ENCODE measurements at regions not wholly inside any gene's neighbourhood (a gene's known extent, or its start where the extent isn't known, plus 50 kb on each side); places are given as distances from the start of the nearest gene placed in this dataset.

GRCh38 chr11:19519912-19520641 lies 192.6 kb upstream of the NAV2 start:
- DNase-seq (ENCODE audit: low read depth in 2 of 2): no peak

- no peak for DNase-seq (ENCODE audit: low read depth in 2 of 2)
Measured at GRCh38 chr11:19519353-19519752, 193.3 kb upstream of the NAV2 start.

DNA sequence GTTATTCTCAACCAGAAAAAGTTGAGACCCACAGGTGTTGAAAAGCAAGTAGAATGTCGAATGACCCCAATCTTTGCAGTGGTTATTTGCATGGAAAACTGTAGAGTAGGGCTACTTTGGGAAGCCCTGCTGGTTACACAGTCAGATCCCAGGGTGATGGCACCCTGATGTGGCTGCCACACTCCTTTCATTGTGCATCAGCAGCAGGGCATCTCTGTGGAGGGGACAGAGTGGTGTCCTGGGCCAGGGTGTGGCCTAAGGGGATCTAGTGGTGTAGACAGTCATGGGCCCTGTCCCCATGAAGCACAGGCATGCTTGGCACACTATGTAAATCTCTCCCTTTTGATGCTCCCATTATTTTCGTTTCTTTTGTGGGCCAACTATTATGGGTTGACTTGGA lies 199.4 kb upstream of the NAV2 start:
- no peak for DNase-seq (ENCODE audit: low read depth in 2 of 2)

GRCh38 chr11:19512618-19513017 lies 200.0 kb upstream of the NAV2 start:
- no peak for DNase-seq (ENCODE audit: low read depth in 2 of 2)

DNA sequence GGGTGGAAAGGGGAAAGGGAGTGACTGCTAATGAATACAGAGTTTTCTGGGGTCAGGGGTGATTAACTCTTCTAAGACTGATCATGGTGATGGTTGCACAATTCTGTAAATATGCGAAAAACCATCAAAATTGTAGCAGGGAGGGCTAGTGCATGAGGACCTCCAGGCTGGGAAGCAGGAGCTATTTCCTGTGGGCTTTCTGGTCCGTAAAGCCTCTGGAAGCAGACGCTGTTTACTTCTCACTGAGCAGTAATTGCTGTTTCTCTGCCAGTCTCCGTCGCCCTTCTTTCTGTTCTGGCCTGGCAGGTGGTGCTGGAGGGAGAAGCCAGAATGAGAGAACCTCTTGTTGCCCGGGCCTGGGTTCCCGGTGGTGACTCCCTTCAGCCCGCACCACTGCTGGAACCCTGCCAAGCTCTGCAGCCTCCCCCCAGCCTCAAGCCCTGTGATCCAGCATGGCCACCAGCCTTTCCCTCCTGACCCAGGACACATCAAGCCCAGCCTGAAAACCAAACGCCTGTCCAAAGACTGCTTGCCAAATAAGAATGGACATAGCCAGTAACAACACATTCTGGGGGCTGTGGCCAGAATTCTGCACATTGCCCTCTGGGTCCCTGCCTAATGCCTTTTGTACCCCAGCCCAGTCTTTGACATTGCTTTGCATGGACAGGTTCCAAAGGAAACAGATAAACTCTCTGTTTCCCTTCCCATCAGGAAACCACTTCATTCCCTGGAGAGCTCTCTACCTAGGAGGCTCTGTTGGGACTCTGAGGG lies 201.0 kb upstream of the NAV2 start:
- DNase-seq (ENCODE audit: low read depth in 2 of 2): no peak

GRCh38 chr11:19511066-19511412 lies 201.6 kb upstream of the NAV2 start:
- no peak for DNase-seq (ENCODE audit: low read depth in 2 of 2)

GRCh38 chr11:19510468-19510867 lies 202.2 kb upstream of the NAV2 start:
- DNase-seq (ENCODE audit: low read depth in 2 of 2): no peak

DNA sequence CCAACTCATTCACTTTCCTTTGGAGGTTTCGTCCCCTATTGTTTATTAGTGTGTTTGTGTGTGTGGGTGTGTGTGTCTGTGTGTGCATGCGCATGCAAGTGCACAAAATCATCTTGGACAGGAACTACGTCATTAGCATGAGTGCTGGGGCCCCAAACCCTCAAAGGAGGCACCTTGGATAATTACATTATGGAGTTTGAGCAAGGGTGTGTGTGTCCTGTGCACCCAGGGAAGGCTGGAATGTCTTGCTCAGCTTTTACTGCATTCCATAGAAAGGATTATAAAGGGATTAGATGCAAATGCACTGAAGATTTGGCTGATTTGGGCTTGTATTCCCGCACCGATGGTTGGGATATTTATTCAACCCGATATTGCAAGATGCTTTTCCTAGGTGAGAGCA lies 203.4 kb upstream of the NAV2 start:
- no peak for DNase-seq (ENCODE audit: low read depth in 2 of 2)

GRCh38 chr11:19508165-19508564 lies 204.5 kb upstream of the NAV2 start:
- DNase-seq (ENCODE audit: low read depth in 2 of 2): no peak

GRCh38 chr11:19506816-19507486 lies 205.7 kb upstream of the NAV2 start:
- DNase-seq (ENCODE audit: low read depth in 2 of 2): no peak

- DNase-seq (ENCODE audit: low read depth in 2 of 2): no peak
Measured at GRCh38 chr11:19502691-19503253, 209.9 kb upstream of the NAV2 start.

- no peak for DNase-seq (ENCODE audit: low read depth in 2 of 2)
Measured at GRCh38 chr11:19501631-19502030, 211.0 kb upstream of the NAV2 start.

DNA sequence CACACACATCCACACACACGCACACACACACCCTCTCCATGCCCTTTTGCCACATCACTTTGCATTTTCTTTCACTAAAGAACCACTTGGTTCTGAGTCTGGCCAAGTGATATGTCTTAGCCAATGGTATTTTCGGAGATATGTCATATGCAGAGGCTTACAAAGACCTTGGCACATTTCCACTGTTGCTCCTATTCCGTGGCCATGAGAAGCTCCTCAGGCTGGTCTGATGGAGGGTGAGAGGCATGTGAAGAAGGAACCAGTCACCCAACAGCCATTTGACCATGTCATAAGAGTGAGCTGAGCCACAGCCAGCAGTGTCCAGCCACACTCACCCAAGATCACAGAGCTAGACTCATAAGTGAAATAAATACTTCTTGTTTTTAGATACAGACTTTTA lies 212.6 kb upstream of the NAV2 start:
- DNase-seq (ENCODE audit: low read depth in 2 of 2): no peak

DNA sequence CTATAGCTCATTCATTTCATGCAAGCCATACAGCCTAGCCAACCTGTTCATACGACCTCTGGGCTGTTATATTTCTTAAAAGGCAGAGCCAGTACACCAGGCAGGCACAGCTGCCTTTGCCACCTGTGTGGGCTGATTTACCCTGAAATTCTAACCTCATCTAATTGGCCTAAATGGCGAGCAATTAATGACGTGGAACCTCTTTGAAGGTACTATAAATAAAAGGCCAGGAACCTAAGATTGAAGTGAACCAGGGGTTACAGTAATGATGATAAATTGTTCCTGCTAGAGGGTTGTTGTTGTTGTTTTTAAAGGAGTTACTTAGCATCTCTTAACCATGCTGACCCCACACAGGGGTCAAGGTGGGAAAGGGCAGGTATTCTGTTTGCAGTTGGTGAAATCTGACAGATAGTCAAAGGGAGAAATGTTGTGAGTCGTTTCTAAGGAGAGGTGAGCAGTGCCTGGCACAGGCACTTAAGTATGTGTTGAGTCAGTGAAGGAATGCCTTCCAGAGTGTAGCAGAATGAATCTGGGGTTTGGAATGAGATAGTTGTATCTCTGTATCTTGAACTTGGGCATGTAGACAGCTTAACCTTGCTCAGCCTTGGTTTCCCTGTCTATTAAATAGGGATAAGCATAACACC lies 213.5 kb upstream of the NAV2 start:
- no peak for DNase-seq (ENCODE audit: low read depth in 2 of 2)

GRCh38 chr11:19493446-19494213 lies 219.0 kb upstream of the NAV2 start:
- no peak for DNase-seq (ENCODE audit: low read depth in 2 of 2)

GRCh38 chr11:19482319-19483100 lies 230.1 kb upstream of the NAV2 start:
- no peak for DNase-seq (ENCODE audit: low read depth in 2 of 2)

DNA sequence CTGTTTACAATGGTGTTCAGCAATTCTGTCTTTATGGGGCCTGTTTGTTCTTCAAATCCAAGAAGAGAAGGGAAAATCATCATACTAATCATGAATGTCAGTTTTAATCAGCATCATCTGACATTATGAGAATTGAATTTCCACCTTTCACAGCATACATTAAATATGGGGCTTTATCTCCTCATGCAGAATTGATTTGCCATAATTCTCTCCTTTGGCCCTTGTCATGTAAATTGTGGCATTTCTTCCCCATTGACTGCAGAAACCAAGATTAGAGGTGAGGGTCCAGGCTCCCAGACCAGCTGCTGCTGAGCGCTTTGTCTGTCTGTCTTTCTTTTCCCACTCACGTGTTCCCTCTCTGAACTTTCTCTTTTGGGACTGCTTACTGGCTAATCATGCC lies 232.1 kb upstream of the NAV2 start:
- no peak for DNase-seq (ENCODE audit: low read depth in 2 of 2)

- DNase-seq (ENCODE audit: low read depth in 2 of 2): no peak
Measured at GRCh38 chr11:19478891-19479290, 233.7 kb upstream of the NAV2 start.

DNA sequence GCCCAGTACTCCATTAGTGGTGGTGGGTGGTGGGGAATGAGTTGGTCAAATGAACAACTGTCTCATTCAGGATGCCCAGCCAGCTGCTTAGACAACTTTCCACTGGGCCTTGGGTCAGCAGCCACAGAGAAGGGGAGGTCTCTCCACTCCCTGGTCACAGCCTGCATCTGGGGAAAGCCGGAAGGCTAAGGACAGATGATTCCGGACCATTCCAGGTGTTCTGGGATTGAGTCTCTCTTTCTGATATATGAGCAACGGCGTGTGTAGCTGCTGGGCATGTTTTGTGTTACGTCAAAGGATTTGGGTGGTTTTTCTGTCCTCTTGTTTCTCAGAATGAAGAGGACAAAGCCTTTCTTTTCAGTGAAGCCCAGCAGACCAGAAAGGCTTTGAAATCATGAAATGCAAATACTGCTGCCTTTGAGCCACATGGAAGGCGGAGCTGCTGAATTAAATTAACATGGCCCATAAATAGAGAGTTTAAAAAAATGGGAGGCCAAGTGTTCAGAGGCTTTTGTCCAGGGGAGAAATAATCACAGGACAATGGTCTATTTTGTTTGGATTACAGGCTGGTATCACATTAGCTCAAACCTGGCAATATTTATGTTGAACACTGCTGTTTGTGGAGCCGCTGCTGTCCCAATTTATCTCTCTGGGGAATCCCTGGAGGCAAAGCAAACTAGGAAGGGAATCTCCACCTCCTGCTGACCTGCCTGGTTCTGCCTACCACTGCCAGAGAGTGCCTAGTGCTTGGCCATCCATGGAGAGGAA lies 234.4 kb upstream of the E2F8 start:
- DNase-seq (ENCODE audit: low read depth in 2 of 2): no peak

DNA sequence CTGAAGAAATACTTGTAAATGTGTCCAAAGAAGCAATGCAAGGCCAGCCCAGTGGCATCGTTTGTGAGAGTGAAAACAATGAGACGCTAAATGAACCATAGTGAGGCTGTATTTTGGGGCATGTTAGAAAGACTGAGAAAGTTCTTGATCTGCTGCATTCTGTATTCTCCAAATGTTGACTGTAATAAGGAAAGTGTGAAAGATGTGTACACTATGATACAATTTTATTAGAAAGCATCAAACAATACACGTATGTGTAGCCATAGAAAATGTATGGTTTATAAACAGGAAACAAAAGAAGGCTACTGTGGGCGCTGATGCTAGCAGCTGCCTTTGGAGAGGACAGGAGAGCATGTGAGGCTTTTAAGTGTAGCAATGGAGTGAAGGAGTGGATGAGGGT lies 233.5 kb upstream of the E2F8 start:
- DNase-seq (ENCODE audit: low read depth in 2 of 2): no peak
